HG03108 (cell line): ENCODE measurements at regions not wholly inside any gene's neighbourhood (a gene's known extent, or its start where the extent isn't known, plus 50 kb on each side); places are given as distances from the start of the nearest gene placed in this dataset.

Experiments
- ATAC-seq: cut with Tn5 transposase; IDR thresholded peaks from one replicate; pipeline ENCODE4 v1.9.1; 2021; ENCODE audit warnings: moderate library complexity; ENCODE audit not compliant: unreplicated experiment

DNA sequence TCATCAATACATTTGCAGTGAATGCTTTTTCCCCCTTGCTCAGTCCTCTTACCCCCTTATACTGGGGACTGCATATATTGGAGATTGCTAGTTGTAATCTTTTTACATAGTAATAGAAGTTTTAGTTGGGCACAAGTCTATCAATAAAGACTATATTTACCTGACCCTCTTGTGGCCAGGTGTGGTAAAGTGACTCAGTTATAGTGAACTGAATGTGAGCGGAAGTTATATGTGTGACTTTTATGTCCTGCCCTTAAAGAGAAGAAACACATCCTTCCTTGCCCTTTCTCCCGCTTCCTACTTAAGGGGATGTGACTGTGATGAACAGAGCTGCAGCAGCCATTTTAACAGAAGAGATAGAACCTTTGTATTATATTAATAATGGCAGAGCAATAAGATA lies 362.0 kb downstream of the METTL15 start:
- ATAC-seq: no peak

DNA sequence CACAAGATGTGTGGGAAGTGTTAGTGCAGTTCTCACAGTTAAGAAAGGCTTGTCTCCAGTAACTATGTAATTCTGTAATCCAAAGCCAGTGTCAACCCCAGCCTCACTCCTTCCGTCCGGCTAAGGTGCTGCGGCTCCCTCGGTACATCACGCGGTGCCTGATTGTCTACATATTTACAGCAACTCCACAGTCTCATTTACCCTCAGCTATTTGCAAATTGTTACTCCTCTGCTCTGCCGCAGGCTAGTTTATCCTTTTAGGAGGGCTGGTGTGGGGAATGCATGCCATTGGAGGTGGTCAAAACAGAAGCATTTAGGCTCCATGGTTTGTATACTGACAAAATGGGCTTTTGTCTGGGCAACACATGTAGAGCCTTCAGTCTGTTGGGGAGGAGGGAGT lies 358.3 kb downstream of the METTL15 start:
- ATAC-seq: no peak

DNA sequence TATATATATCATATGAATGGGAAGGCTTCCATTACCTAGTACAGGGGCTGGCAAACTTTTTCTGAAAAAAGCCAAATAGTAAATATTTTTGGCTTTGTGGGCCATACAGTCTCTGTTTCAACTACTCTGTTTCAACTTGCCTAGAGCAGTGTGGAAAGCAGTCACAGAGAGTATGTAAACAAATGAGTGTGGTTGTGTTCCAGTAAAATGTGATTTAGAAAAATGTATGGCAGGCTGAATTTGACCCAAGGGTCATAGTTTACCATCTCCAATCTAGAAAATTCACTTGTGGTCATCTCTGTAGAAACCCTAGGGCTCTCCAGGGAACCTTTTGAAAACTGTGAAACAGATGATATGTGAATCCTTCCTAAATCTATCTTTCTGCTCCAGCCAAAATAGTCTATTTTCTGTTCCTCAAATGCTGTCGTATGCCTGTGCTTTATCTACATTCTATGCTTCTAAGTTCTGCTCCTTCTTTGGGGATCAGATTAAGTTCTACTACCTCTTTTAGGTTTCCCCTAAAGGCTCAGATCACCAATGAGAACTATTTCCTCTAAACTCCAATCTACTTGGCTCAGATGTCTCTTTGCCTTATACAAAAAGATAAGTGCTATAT lies 356.2 kb downstream of the METTL15 start:
- ATAC-seq: no peak

- ATAC-seq: no peak
These were observed 355.6 kb downstream of the METTL15 start for GRCh38 chr11:28463826-28464225.

DNA sequence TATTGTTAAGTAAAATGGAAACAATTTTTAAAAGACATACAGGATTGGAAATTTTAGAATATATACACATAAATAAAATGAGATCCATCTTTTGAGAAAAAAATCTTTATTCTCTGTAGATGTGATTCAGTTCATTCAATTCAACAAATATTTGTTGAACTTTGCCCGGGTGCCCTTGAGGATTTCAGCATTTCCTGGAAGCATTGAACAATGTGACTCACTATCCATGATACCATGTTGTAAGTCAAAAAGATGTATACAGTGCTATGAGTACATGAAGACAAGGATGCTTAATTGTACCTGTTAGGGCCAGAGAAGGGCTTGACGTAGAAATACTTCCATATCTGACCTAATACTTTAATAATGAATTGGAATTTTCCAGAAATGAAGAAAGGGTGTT lies 353.7 kb downstream of the METTL15 start:
- no peak for ATAC-seq

DNA sequence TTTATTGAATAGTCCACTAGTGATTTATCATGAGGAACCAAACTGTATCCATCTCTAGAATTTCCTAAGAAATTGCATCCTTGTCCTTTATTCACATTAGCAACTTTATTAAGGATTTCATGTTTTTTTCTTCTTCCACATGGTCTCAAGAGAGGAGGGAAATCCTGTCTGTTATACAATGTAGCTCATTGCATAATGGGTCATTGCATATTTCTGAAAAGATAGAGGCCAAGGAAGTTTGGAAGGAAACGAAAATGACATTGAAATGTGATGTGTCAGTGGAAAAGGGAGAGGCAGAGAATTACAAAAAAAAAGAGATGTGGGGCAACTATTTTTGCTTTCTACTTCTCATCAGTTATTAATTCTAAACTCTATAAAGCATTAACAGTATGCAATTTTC lies 353.1 kb downstream of the METTL15 start:
- no peak for ATAC-seq

- ATAC-seq: no peak
These were observed 352.2 kb downstream of the METTL15 start for GRCh38 chr11:28460348-28460747.

DNA sequence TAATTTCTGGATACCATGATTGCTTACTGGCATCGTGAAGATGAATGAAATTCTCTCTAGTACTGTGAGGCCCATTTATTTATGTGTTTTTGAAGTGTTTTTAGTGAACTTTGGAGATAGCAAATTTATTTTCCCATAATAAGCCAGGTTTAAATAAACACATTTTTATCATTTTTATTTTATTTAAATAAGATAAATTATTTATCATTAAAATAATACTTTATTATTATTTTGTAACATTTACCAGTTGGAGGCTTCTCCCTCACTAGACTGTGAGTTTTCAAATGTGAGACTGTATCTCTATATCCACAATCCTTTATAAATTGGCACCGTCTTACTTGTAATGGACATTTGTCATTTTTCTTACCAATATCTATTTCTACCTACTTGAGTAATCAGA lies 351.7 kb downstream of the METTL15 start:
- ATAC-seq: no peak

DNA sequence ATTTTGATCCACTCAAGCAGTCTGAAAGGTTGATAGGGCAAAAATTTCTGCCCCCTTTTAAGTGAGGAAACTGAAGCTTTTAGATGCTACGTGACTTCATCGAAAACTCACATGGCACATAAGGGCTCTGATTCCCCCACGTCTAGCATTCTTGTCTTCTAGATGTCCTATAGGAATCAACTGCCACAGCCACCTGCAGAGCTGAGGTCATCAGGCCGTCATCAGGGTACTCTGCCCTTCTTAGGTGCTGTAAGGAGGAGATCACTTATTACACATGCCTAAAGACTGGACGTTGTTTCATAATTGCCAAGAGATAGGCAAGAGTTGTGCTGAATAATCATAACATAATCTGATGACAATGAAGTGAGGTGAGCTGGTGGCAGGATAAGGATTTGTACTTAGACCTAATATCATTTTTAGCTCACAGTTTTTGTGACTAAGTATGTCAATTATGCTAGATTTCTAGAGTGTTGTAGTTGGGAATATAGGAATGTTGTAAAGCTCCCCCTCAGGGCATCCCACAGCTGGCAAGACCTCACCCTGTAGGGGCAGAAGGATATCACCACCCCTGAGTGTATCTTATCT lies 349.4 kb downstream of the METTL15 start:
- ATAC-seq: no peak

DNA sequence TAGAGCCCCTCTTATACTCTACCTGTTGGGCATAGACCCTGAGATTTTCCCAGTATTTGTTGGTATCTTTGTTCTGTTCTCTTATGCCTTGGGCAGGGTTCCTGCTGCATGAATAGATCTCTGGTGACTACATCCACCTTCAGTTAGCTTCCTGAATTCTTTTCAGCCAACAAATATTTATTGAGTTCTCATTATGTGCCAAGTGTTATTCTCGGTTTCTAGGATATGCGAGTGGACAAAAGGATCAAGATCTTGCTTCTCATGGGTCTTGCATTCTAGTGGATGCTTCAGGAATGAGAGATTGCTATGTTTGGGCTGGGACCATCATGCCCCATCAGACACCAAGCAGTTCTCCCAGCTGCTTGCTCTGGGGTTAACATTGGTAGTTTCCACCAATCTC lies 340.0 kb downstream of the METTL15 start:
- ATAC-seq: no peak

DNA sequence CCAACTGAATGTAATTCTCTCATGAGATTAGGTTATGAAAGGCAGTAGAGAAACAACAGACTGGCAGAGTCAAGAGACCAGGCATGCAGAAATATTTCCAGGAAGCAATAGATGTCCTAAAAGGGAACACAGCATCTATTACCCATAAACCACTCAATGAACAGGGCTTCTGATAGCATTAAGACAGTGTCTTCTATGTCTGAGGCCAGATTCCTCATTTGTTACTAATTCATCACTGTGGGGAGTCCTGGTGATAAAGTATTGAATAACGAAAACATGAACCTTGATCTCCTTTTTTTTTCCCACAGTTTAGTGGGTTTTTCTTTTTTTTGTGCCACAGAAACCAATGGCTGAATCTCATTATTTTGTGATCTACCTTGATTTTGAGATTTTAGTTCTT lies 339.0 kb downstream of the METTL15 start:
- ATAC-seq: no peak

- ATAC-seq: no peak
These were observed 333.9 kb downstream of the METTL15 start for GRCh38 chr11:28442131-28442530.

GRCh38 chr11:28439403-28439802 lies 331.2 kb downstream of the METTL15 start:
- ATAC-seq: no peak

- no peak for ATAC-seq
These were observed 311.9 kb downstream of the METTL15 start for GRCh38 chr11:28420099-28420498.

GRCh38 chr11:28417601-28418323 lies 309.6 kb downstream of the METTL15 start:
- ATAC-seq: no peak

- no peak for ATAC-seq
These were observed 303.8 kb downstream of the METTL15 start for GRCh38 chr11:28412029-28412428.

DNA sequence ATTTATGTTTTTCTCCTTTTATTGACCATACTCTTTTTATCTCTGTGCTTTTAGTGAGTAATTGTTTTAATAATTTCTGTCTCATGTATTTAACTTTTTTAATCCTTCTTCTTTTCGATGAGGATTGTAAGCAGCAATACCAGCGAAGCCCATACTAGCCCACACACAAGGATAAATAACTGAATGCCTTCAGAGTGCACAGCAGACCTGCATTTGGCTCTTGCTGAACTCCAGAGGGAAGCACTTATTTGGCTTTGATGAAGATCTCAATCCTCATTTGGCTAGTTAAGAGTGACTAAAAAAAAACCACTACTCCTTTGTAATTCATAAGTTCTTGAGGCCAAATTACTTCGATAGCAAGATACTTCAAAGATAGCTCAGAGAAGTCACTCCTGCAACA lies 293.3 kb downstream of the METTL15 start:
- ATAC-seq: no peak

GRCh38 chr11:28400331-28401100 lies 292.3 kb downstream of the METTL15 start:
- ATAC-seq: no peak

DNA sequence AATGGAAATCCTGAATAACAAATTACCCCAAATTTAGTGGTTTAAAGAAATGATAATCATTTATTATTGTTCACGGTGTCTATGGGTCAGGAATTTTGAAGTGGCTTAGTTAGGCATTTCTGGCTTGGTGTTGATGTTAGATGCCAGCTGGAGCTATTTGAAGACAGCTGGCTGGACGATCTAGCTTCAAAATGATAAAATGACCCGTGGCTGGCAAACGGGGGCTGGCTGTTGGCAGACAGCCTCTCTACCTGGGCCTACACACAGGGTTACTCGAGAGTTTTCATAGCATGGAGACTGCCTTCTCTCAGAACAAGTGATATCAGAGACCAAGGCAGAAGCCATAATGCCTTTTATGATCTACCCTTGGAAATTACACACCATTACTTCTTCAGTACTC lies 285.2 kb downstream of the METTL15 start:
- ATAC-seq: no peak

- no peak for ATAC-seq
These were observed 276.2 kb downstream of the METTL15 start for GRCh38 chr11:28384418-28384817.

DNA sequence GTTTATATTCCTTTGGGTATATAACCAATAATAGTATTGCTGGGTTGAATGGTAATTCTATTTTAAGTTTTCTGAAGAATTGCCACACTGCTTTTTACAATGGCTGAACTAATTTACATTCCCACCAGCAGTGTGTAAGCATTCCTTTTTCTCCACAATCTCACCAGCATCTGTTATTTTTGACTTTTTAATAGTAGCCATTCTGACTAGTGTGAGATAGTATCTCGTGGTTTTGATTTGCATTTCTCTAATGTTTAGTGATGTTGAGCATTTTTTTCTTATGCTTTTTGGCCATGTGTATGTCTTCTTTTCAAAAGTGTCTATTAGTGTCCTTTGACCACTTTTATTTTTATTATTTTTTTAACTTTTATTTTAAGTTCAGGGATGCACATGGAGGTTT lies 275.3 kb downstream of the METTL15 start:
- ATAC-seq: no peak
